Activated naive CD8-positive, alpha-beta T cell treated with anti-CD3 and anti-CD28 coated beads, Interleukin-2, amount 50 U/mL, for 24 hours (primary cell): ENCODE measurements at regions not wholly inside any gene's neighbourhood (a gene's known extent, or its start where the extent isn't known, plus 50 kb on each side); places are given as distances from the start of the nearest gene placed in this dataset.

ENCODE experiments used
- ATAC-seq: fragments of 150-1000 bp; cut with Tn5 transposase; one replicate; pipeline ENCODE4 v1.10.0; 2021
- DNase-seq: peaks from one replicate; pipeline ENCODE4 v3.0.0; 2021
- H3K27ac Mint-ChIP-seq: one replicate; pipeline ENCODE4 v1.8.0; 2021; ENCODE audit warnings: mild to moderate bottlenecking, mixed read lengths
- H3K27me3 Mint-ChIP-seq: one replicate; pipeline ENCODE4 v1.8.0; 2021; ENCODE audit warnings: mixed read lengths
- H3K36me3 Mint-ChIP-seq: one replicate; pipeline ENCODE4 v1.8.0; 2021; ENCODE audit warnings: low read depth, mixed read lengths
- H3K4me1 Mint-ChIP-seq: one replicate; pipeline ENCODE4 v1.8.0; 2021; ENCODE audit warnings: mixed read lengths
- H3K4me3 Mint-ChIP-seq: one replicate; pipeline ENCODE4 v1.8.0; 2021; ENCODE audit warnings: mild to moderate bottlenecking, moderate library complexity, mixed read lengths
- H3K9me3 Mint-ChIP-seq: one replicate; pipeline ENCODE4 v1.8.0; 2021; ENCODE audit warnings: mixed read lengths

DNA sequence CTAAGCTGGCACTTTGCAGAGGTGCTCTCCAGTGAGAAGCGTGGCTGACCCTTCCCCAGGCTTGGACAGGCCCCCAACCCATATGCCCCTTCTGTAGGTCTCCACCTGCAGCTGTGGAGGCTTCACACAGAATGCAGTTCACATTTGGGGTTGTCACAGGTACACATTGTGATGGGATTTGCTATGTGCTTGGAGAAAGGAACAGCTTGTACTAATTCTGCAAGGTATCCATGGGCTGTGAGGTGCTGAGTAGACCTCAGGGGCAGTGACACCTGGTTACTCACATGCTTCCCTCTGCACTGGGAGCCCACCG lies 188.9 kb downstream of the CXCL12 start:
- H3K4me1 Mint-ChIP-seq: no peaks in the 10 kb centered on the region
- peaks cover 3% of the 10 kb centered on the region for H3K9me3 Mint-ChIP-seq
- ATAC-seq (no peak), DNase-seq (no peak)
- H3K4me3 Mint-ChIP-seq: no peak overlapping the region
- H3K36me3 Mint-ChIP-seq: no peaks in the 10 kb centered on the region
- H3K27me3 Mint-ChIP-seq: no peaks in the 10 kb centered on the region
- no peak overlapping the region for H3K27ac Mint-ChIP-seq

DNA sequence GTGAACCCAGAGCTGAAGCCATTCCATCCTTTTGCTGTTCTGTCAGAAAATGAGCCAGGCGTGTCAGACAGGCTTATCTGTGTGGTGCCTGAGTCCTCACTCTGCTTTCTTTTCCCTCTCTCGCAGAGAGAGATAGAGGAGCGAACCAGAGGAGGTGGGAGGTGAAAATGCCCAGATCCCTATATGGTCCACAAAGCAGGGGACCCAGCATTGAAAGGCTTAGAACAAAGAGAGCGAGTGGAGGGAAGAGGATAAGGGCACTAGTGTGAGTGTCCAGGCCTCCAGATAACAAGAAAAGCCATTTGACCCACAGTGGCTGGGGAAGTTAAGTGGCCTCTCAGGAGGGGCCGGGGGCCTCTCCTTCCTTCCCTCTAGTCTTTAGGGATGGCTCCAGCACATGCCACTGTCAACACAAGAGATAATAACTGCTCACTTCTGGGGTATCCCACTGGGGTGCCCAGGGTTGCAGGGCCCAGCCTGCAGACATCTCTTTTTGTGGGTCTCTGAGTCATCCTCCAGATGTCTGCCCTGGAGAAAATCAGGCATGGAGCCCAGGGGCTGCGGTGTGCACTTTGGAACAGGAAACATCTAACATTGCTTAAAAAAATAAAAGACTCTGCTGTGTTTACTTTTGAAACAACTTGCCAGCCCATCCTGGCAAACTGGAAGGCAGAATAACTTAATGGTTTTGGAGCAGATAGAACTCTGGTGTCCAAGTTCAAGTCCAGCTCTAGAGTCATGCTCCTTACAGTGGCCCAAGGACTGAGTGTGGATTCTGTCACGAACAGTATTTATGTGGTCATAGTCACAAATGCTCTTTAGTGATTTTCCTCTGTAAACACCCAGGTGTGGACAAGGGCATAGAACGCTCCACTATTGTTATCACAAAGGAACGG lies 189.5 kb downstream of the CXCL12 start:
- no peak for DNase-seq
- peaks cover 4% of the 10 kb centered on the region for H3K9me3 Mint-ChIP-seq

DNA sequence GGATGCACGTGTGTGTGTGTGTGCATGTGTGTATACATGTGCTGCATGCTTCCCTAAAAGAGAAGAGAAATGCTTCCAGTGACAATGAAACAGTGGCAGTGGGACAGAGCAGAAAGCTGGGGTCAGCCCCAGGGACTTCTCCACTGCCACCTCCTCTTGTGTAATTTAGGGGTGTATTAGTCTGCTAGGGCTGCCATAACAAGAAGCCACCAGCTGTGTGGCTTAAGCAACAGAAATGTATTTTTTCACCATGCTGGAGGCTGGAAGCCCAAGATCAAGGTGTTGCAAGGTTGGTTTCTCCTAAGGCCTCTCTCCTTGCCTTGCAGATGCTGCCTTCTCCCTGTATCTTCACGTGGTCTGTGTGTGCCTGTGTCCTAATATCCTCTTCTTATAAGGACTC lies 190.5 kb downstream of the CXCL12 start:
- no peak for DNase-seq
- ATAC-seq: no peak
- H3K4me1 Mint-ChIP-seq: no peaks in the 10 kb centered on the region

More for the DNA sequence above, 189.5 kb downstream of the CXCL12 start:
- Mint-ChIP-seq H3K27me3 (no peaks in the 10 kb centered on the region), H3K4me3 (no peak overlapping the region), H3K27ac (no peak overlapping the region), H3K36me3 (no peaks in the 10 kb centered on the region), H3K4me1 (no peaks in the 10 kb centered on the region)
- no peak for ATAC-seq

DNA sequence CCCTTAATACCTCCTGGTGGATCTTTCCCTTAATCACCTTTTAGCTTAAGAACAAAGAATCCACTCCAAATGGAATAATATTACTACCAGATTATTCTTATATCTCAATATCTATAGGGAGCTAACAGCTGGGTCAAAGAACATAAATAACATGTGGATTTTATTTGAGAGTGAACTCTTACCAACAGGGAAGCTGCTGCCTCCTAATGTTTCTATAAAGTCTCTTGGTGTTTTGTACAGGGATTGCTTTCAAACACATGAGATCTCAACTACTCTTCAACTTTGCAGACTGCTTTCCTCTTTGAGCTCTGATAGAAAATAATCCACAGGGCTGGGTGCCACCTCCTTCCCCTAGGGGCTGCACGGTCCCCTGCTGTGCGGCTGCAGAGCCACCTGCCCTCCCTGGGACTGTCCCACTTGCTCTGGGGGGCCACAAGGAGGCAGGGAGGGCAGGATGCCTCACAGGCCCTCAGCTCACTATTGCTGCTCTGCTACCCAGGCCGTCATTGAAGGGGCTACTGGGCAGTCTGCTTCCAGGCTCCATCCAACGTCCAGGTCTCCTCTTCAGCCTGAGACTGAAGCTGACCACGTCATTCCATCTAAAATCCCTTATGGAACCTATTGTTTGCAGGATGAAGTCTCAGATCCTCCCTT lies 191.2 kb downstream of the CXCL12 start:
- H3K36me3 Mint-ChIP-seq: no peaks in the 10 kb centered on the region
- H3K27ac Mint-ChIP-seq: no peak overlapping the region
- ATAC-seq (no peak), DNase-seq (no peak)
- no peaks in the 10 kb centered on the region for H3K4me1 Mint-ChIP-seq
- H3K9me3 Mint-ChIP-seq: peaks cover 6% of the 10 kb centered on the region
- H3K27me3 Mint-ChIP-seq: peaks cover 2% of the 10 kb centered on the region
- H3K4me3 Mint-ChIP-seq: no peak overlapping the region

More for the DNA sequence above, 190.5 kb downstream of the CXCL12 start:
- Mint-ChIP-seq H3K27ac (no peak overlapping the region), H3K4me3 (no peak overlapping the region), H3K9me3 (peaks cover 4% of the 10 kb centered on the region), H3K36me3 (no peaks in the 10 kb centered on the region), H3K27me3 (no peaks in the 10 kb centered on the region)

DNA sequence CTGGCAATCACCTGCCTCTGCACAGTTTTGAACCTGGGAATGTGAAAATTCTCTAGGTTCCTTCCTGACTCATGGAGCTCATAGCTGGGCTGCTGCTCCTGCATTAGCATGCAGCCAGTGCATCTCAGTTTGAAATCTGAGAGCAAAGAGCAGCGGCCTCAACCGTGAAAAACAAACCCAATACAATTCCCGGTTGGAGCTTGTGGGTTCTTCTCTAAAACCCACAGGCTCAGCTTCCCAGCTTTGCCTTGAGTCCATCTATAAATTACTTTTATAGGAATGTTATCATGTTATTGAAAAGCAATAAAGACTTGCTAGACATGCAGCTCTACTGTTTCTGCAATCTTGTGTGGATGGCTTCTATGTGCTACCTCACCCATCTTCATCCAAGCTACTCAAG lies 191.7 kb downstream of the CXCL12 start:
- no peak overlapping the region for H3K4me3 Mint-ChIP-seq
- peaks cover 8% of the 10 kb centered on the region for H3K9me3 Mint-ChIP-seq
- H3K36me3 Mint-ChIP-seq: no peaks in the 10 kb centered on the region
- no peak for DNase-seq
- ATAC-seq: no peak
- no peak overlapping the region for H3K27ac Mint-ChIP-seq
- no peaks in the 10 kb centered on the region for H3K4me1 Mint-ChIP-seq
- H3K27me3 Mint-ChIP-seq: peaks cover 3% of the 10 kb centered on the region

DNA sequence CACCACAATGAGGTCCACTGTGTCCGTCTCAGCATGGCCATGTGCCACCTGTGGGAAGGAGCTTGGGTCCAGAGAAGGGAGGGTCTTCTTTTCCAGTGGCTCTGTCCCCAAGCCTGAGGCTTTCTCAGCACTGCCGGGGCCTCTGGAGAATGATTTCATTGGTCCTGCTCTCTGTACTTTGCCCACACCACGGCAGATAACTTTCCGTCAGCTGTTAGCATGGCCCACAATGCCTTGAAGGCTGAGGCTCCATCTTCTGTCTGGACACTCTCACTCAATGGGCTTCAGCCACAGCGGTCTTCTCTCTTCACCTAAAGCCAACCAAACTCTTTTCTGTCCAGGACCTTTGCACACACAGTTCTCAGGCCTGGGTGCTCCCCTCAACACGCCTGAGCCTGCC lies 192.5 kb downstream of the CXCL12 start:
- no peak overlapping the region for H3K27ac Mint-ChIP-seq
- H3K36me3 Mint-ChIP-seq: no peaks in the 10 kb centered on the region
- H3K4me3 Mint-ChIP-seq: no peak overlapping the region
- ATAC-seq (no peak), DNase-seq (no peak)
- peaks cover 3% of the 10 kb centered on the region for H3K27me3 Mint-ChIP-seq
- H3K4me1 Mint-ChIP-seq: no peaks in the 10 kb centered on the region
- peaks cover 8% of the 10 kb centered on the region for H3K9me3 Mint-ChIP-seq

DNA sequence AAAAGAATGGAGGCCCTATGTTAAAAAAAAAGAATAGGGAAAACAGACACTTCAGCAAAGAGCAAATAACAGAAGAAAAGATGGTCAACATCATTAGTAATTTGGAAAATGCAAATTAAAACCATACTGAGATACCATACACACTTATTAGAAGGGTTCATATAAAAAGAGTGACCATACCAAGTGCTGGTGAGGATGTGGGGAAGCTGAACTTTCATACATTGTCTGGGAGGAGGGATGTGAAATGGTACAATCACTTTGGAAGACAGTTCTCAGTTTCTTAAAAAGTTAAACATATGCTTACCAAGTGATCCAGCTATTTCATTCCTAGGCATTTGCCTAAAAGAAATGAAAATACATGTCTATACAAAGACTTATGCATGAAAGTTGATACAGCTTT lies 194.4 kb downstream of the CXCL12 start:
- H3K27me3 Mint-ChIP-seq: peaks cover 5% of the 10 kb centered on the region
- no peaks in the 10 kb centered on the region for H3K36me3 Mint-ChIP-seq
- H3K4me3 Mint-ChIP-seq: no peak overlapping the region
- no peaks in the 10 kb centered on the region for H3K4me1 Mint-ChIP-seq
- DNase-seq: no peak
- ATAC-seq: no peak
- peaks cover 8% of the 10 kb centered on the region for H3K9me3 Mint-ChIP-seq
- H3K27ac Mint-ChIP-seq: no peak overlapping the region

DNA sequence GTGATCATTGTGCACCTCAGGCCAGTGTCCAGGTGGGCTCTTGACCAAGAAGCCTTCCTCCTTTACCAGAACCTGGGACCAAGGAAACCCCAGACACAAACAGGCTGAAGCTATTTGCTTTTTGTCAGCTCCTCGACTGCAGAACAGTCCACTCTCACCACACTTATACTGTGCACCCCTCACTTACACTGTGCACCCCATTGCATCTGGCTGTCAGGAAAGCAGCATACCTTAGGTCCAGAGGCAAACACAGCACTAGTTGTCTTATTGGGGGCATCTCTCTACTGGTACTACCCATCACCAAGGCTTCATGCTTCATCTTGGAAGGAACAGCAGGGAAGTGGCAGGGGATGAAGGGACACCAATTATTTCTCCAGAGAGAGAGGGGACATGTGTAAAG lies 198.1 kb downstream of the CXCL12 start:
- peaks cover 8% of the 10 kb centered on the region for H3K9me3 Mint-ChIP-seq
- ATAC-seq: no peak
- no peaks in the 10 kb centered on the region for H3K36me3 Mint-ChIP-seq
- peaks cover 11% of the 10 kb centered on the region for H3K27me3 Mint-ChIP-seq
- no peak overlapping the region for H3K27ac Mint-ChIP-seq
- DNase-seq: no peak
- H3K4me3 Mint-ChIP-seq: no peak overlapping the region
- no peaks in the 10 kb centered on the region for H3K4me1 Mint-ChIP-seq

DNA sequence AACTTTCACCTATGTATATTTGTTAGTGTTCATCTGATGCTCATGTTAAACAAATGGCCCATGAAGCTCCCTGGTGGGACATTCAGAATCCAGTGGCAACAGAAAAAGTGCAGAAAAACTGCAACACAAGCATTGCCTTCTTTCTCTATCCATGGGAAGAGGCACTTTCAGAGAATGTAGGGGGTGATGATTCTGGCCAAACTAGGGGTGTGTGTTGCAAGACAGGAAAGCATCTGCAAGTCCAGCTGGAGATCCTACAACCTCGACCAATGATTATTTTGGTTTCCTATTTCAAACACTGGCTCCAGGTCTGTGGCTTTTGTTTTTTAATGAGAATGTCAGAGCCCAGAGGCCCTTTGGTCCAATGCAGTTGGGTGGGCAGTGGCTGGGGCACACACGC lies 198.7 kb downstream of the CXCL12 start:
- Mint-ChIP-seq H3K4me3 (no peak overlapping the region), H3K27ac (no peak overlapping the region), H3K4me1 (no peaks in the 10 kb centered on the region), H3K27me3 (peaks cover 11% of the 10 kb centered on the region), H3K36me3 (no peaks in the 10 kb centered on the region), H3K9me3 (peaks cover 7% of the 10 kb centered on the region)
- ATAC-seq: no peak
- DNase-seq: no peak

DNA sequence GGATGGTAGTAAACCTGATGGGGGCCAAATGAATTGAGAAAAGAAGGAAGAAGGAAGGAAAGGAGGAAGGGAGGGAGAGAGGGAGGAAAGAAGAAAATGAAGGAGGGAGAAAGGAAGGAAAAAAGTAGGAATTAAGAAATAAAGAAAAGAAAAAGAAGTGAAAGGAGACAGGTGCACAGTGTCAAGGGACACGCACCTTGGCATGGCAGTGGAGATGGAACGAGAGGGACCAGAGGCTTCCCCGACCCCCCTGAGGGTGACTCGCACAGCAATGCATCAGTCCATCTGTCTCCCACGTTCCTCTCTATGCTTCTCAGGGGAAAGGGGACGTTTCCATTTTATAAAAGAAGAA lies 199.6 kb downstream of the CXCL12 start:
- DNase-seq (no peak), ATAC-seq (no peak)
- peaks cover 4% of the 10 kb centered on the region for H3K9me3 Mint-ChIP-seq
- no peak overlapping the region for H3K27ac Mint-ChIP-seq
- H3K4me1 Mint-ChIP-seq: no peaks in the 10 kb centered on the region
- H3K27me3 Mint-ChIP-seq: peaks cover 11% of the 10 kb centered on the region
- H3K4me3 Mint-ChIP-seq: no peak overlapping the region
- H3K36me3 Mint-ChIP-seq: no peaks in the 10 kb centered on the region

DNA sequence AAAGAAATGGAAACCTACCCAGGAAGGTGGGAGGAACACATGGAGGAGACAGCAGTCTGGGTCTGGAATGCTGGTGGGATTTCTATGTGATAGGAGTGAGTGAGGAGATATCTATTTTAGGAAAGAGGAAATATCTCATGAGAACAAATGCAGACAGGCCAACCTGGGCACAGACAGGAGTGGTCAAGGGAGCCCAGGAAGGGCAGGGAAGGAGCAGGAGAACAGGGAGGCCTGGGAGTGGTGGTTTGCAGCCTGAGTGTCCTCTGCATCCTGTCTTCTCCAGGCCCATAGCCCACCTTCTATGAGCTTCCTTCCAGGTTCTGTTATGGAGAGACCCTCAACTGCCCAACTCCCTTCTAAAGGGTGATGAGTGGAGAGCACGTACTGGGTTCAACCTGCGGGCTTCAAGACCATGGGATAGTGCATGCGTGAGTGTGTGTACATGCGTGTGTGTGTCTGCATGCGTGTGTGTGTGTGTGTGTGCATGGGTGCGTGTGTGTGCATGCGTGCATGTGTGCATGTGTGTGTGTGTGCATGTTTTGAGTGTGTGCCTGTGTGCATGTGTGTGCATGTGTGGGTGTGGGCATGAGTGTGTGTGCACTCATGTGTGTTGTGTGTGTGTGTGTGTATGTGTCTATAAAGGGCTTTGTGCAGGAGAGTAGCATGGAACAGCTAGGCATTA lies 200.1 kb downstream of the CXCL12 start:
- Mint-ChIP-seq H3K4me1 (no peaks in the 10 kb centered on the region), H3K27ac (no peak overlapping the region), H3K9me3 (peaks cover 4% of the 10 kb centered on the region), H3K36me3 (no peaks in the 10 kb centered on the region), H3K4me3 (no peak overlapping the region), H3K27me3 (peaks cover 11% of the 10 kb centered on the region)
- ATAC-seq: no peak
- no peak for DNase-seq

DNA sequence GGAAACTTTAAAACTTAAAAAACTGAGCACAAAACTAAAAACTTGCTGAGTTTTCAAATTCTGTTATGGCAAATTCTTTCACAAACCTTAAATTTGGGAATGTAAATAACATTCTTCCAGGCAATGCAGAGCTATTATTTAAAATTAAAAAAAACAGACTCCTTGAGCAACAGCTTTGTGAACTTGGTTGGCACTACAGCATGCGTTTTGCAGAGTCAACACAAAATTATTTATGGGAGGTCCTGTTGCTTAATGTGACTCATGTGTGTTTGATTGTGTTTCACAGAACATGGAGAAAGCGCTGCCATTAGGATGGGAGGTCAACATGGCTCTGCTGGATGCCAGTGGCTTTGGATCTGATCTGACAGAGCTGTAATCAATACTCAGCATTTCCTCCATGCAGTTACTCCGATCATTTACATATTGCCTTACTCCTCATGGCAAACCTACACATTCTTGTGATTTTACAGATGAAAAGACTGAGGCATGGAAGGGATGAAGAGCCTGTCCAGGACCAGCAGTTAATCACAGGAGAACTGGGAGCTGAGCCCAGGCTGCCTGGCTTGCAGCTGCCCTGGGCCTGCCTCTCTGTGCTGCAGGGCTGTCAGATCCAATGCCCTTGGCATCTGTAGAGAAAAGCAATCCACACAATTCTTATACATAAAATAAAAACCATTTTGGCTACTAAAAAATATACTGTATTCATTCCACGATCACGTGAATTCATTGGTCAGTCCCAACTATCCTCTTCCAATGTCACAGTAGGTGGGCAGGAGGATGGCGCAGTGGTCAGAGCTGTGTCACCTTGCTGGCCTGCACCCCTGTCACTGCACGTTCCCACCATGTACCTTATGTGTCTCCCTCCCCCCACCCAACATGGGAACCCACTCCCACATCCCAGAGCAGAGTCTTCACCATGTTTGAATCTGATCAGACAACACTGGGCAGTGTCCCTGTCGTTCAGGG lies 200.9 kb downstream of the CXCL12 start:
- DNase-seq: no peak
- no peak for ATAC-seq
- Mint-ChIP-seq H3K9me3 (peaks cover 4% of the 10 kb centered on the region), H3K27me3 (peaks cover 11% of the 10 kb centered on the region), H3K27ac (no peak overlapping the region), H3K4me1 (no peaks in the 10 kb centered on the region), H3K4me3 (no peak overlapping the region), H3K36me3 (no peaks in the 10 kb centered on the region)

DNA sequence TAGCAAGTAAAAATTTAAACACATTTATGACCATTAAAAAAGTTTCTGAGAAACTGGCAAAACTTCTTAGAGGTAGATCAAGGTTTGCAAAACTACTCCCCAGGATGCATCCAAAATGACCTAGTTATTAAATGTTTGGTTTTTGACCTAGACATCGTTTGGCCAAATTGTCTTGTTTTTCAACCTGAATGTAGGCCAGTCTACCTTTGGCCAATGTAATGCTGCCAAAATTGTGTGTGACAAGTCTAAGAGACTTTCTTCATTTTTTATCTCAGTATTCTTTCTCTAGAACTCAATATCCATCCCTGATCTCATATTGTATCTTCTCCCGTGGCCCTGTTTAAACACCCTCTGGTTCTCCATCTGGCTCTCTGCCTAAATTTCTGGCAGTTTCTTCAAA lies 202.0 kb downstream of the CXCL12 start:
- H3K4me3 Mint-ChIP-seq: no peak overlapping the region
- peaks cover 8% of the 10 kb centered on the region for H3K27me3 Mint-ChIP-seq
- no peaks in the 10 kb centered on the region for H3K36me3 Mint-ChIP-seq
- no peak overlapping the region for H3K27ac Mint-ChIP-seq
- H3K9me3 Mint-ChIP-seq: no peaks in the 10 kb centered on the region
- no peak for DNase-seq
- H3K4me1 Mint-ChIP-seq: no peaks in the 10 kb centered on the region
- ATAC-seq: no peak
